HCT116 (cell line): ENCODE measurements at regions not wholly inside any gene's neighbourhood (a gene's known extent, or its start where the extent isn't known, plus 50 kb on each side); places are given as distances from the start of the nearest gene placed in this dataset.

ENCODE experiments used
- ATAC-seq: fragments of 200-7000 bp; cut with Tn5 transposase; 2 replicates; pipeline ENCODE4 v1.9.1; 2020; ENCODE audit warnings: mild to moderate bottlenecking, moderate library complexity
- BruUV-seq: library from RNA; stranded (reverse); fragments of 400-500 nt; replicated peaks from 2 replicates; lab custom pipeline; 2021; lab: Mats Ljungman, UMichigan
- CTCF ChIA-PET: fragments of 300-600 bp; sonication (Branson Sonifier 250); formaldehyde crosslinking; loops from one replicate; lab custom pipeline; 2021; ENCODE audit warnings: antibody characterized with exemption; lab: Charles Lee
- POLR2A ChIA-PET: fragments of 300-600, 350-600 bp; sonication (Branson Sonifier 250); formaldehyde crosslinking; loops from one replicate; lab custom pipeline; 2021; ENCODE audit warnings: antibody characterized with exemption; lab: Charles Lee
- RAD21 ChIA-PET, 2 experiments: fragments of 300-600 bp; sonication (Branson Sonifier 250); formaldehyde crosslinking; loops; one replicate each; lab custom pipeline; 2023; ENCODE audit warnings: low total read pairs in 2 of 2; ENCODE audit not compliant: uncharacterized antibody in 2 of 2, unreplicated experiment in 2 of 2, low non-redundant PET in 1 of 2; lab: Charles Lee
- DNase-seq: peaks from one replicate; pipeline ENCODE4 v3.0.0-alpha.2; 2010; ENCODE audit warnings: low read depth, low spot score
- H2AFZ ChIP-seq: fragments of 200-600 bp; shearing (Covaris generic), sonication (generic); 2 replicates; pipeline ENCODE4 v1.6.1; 2017; ENCODE audit warnings: low read depth, mixed run types, mixed read lengths, antibody characterized with exemption, low read length; ENCODE audit not compliant: poor library complexity, severe bottlenecking
- H3K27ac ChIP-seq: 2 replicates; pipeline ENCODE4 v1.5.1; 2012; ENCODE audit warnings: low read depth, low read length
- H3K27me3 ChIP-seq: fragments of 200-600 bp; sonication (generic); 2 replicates; pipeline ENCODE4 v1.6.1; 2016; ENCODE audit warnings: mixed run types, low read length, mixed read lengths; ENCODE audit not compliant: insufficient read depth
- H3K36me3 ChIP-seq, 2 experiments: fragments of 200-500 bp in 1 of 2; fragments of 200-600 bp in 1 of 2; sonication (Bioruptor generic) in 1 of 2; sonication (generic) in 1 of 2; 2 replicates each; pipeline versions ENCODE4 v1.5.1 to v1.6.1; 2014 to 2016; ENCODE audit warnings: low read length in 2 of 2, inconsistent platforms in 1 of 2, mixed read lengths in 1 of 2, mixed run types in 1 of 2; ENCODE audit not compliant: insufficient read depth in 2 of 2, control insufficient read depth in 1 of 2
- H3K4me1 ChIP-seq, 2 experiments: fragments of 200-600 bp in 1 of 2; sonication (generic) in 1 of 2; 2 replicates each; pipeline versions ENCODE4 v1.5.1 to v1.6.1; 2012 to 2017; ENCODE audit warnings: low read length in 2 of 2, inconsistent platforms in 1 of 2, mild to moderate bottlenecking in 1 of 2, mixed read lengths in 1 of 2, mixed run types in 1 of 2, moderate library complexity in 1 of 2; ENCODE audit not compliant: insufficient read depth in 2 of 2, control insufficient read depth in 1 of 2
- H3K4me2 ChIP-seq: fragments of 200-600 bp; sonication (generic); 2 replicates; pipeline ENCODE4 v1.6.1; 2017; ENCODE audit warnings: mixed run types, low read length, mixed read lengths
- H3K4me3 ChIP-seq, 2 experiments: fragments of 200-600 bp in 1 of 2; sonication (generic) in 1 of 2; replicated peaks in 1 of 2; 2 replicates each; pipeline ENCODE4 v1.5.1; 2011 to 2016; ENCODE audit warnings: low read length in 2 of 2, control low read depth in 1 of 2, low read depth in 1 of 2, mild to moderate bottlenecking in 1 of 2, mixed read lengths in 1 of 2, mixed run types in 1 of 2
- H3K79me2 ChIP-seq: fragments of 200-600 bp; sonication (generic); 2 replicates; pipeline ENCODE4 v1.6.1; 2017; ENCODE audit warnings: mild to moderate bottlenecking, mixed run types, low read length, moderate library complexity, mixed read lengths; ENCODE audit not compliant: insufficient read depth
- H3K9ac ChIP-seq: fragments of 200-600 bp; sonication (generic); 2 replicates; pipeline ENCODE4 v1.6.1; 2016; ENCODE audit warnings: low read length, mixed read lengths
- H3K9me2 ChIP-seq: fragments of 200-600 bp; sonication (generic), shearing (Covaris generic); 2 replicates; pipeline ENCODE4 v1.6.1; 2017; ENCODE audit warnings: mixed run types, mild to moderate bottlenecking, moderate library complexity; ENCODE audit not compliant: insufficient read depth
- H3K9me3 ChIP-seq, 2 experiments: fragments of 200-500 bp in 1 of 2; fragments of 200-600 bp in 1 of 2; sonication (Bioruptor generic) in 1 of 2; sonication (generic) in 1 of 2; 2 replicates each; pipeline ENCODE4 v1.6.1; 2014 to 2017; ENCODE audit warnings: low read length in 2 of 2, mixed read lengths in 2 of 2, inconsistent platforms in 1 of 2, low read depth in 1 of 2, mild to moderate bottlenecking in 1 of 2, mixed run types in 1 of 2, moderate library complexity in 1 of 2; ENCODE audit not compliant: control insufficient read depth in 1 of 2, insufficient read depth in 1 of 2
- H4K20me1 ChIP-seq: fragments of 200-600 bp; sonication (generic), shearing (Covaris generic); 2 replicates; pipeline ENCODE4 v1.6.1; 2017; ENCODE audit warnings: mixed run types, mild to moderate bottlenecking, moderate library complexity; ENCODE audit not compliant: insufficient read depth
- CEBPB ChIP-seq: IDR thresholded peaks from 2 replicates; pipeline ENCODE4 v1.6.1; 2012; ENCODE audit warnings: low read depth
- EGR1 ChIP-seq: IDR thresholded peaks from 2 replicates; pipeline ENCODE4 v1.6.1; 2012; ENCODE audit warnings: low read depth
- ELF1 ChIP-seq: IDR thresholded peaks from 2 replicates; pipeline ENCODE4 v1.6.1; 2012; ENCODE audit warnings: low read depth, borderline replicate concordance
- EZH2 ChIP-seq: fragments of 200-600 bp; sonication (generic); IDR thresholded peaks from 2 replicates; pipeline ENCODE4 v1.6.1; 2017; ENCODE audit warnings: antibody characterized with exemption, mixed run types
- EZH2phosphoT487 ChIP-seq: fragments of 200-600 bp; IDR thresholded peaks from 2 replicates; pipeline ENCODE4 v1.6.1; 2018; ENCODE audit warnings: antibody characterized with exemption, borderline replicate concordance
- FOSL1 ChIP-seq: IDR thresholded peaks from 2 replicates; pipeline ENCODE4 v1.6.1; 2012; ENCODE audit warnings: low read depth
- JUND ChIP-seq: IDR thresholded peaks from 2 replicates; pipeline ENCODE4 v1.6.1; 2012
- POLR2A ChIP-seq: IDR thresholded peaks from 2 replicates; pipeline ENCODE4 v1.7.0; 2011; ENCODE audit warnings: borderline replicate concordance; ENCODE audit not compliant: insufficient read depth, insufficient read length; ENCODE audit errors: extremely low read depth
- POLR2AphosphoS5 ChIP-seq: IDR thresholded peaks from 2 replicates; pipeline ENCODE4 v1.6.1; 2011; ENCODE audit warnings: mild to moderate bottlenecking, low read depth, low read length, moderate library complexity
- RAD21 ChIP-seq: IDR thresholded peaks from 2 replicates; pipeline ENCODE4 v1.6.1; 2012; ENCODE audit warnings: low read depth, mild to moderate bottlenecking
- SIN3A ChIP-seq: IDR thresholded peaks from 2 replicates; pipeline ENCODE4 v1.6.1; 2012; ENCODE audit warnings: low read depth
- SP1 ChIP-seq: IDR thresholded peaks from 2 replicates; pipeline ENCODE4 v1.6.1; 2012; ENCODE audit warnings: low read depth
- TCF7L2 ChIP-seq: IDR thresholded peaks from 2 replicates; pipeline ENCODE4 v1.7.0; 2011; ENCODE audit warnings: borderline replicate concordance, inconsistent platforms; ENCODE audit not compliant: insufficient read depth, insufficient read length; ENCODE audit errors: extremely low read depth
- YY1 ChIP-seq: IDR thresholded peaks from 2 replicates; pipeline ENCODE4 v1.6.1; 2011; ENCODE audit warnings: low read length, low read depth, moderate library complexity, mild to moderate bottlenecking; ENCODE audit not compliant: insufficient replicate concordance; ENCODE audit errors: extremely low read depth
- ZFX ChIP-seq: fragments of 450-650 bp; IDR thresholded peaks from 2 replicates; pipeline ENCODE4 v1.6.1; 2017
- intact Hi-C: fragments of 100-400 bp; cut with micrococcal nuclease; formaldehyde crosslinking; loops from 2 replicates; pipeline ENCODE4 v1.10.0; 2022
- TF ChIP-seq, protein P1 (sequence below): IDR thresholded peaks from 2 replicates; pipeline ENCODE4 v1.6.1; 2012
- TF ChIP-seq, protein P2 (sequence below): IDR thresholded peaks from 2 replicates; pipeline ENCODE4 v1.6.1; 2011; ENCODE audit warnings: mild to moderate bottlenecking, low read length, moderate library complexity; ENCODE audit not compliant: insufficient replicate concordance; ENCODE audit errors: extremely low read depth

DNA sequence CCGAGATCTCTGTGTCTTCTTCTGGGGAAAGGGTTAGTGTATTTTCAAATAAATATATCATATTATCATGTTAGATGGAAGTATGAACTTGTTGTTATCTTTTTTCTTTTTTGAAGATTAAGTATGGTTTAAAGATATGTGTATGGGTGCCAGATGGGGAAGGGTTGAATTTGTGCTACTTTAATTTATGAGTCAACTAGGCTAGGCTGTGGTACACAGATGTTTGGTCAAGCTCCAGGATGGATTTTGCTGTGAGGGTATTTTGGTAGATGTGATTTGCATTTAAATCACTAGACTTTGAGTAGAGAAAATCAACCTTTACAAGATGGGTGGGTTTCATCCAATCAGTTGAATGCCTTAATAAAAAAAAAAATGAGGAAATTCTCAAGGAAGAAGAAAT, 886.6 kb upstream of the ADGRB3 start (continued):
- TF ChIP-seq, protein P1, sequence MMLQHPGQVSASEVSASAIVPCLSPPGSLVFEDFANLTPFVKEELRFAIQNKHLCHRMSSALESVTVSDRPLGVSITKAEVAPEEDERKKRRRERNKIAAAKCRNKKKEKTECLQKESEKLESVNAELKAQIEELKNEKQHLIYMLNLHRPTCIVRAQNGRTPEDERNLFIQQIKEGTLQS, result no peak
- TF ChIP-seq TCF7L2, result no peak
- TF ChIP-seq CEBPB, result no peak
- TF ChIP-seq POLR2AphosphoS5, result no peak

DNA sequence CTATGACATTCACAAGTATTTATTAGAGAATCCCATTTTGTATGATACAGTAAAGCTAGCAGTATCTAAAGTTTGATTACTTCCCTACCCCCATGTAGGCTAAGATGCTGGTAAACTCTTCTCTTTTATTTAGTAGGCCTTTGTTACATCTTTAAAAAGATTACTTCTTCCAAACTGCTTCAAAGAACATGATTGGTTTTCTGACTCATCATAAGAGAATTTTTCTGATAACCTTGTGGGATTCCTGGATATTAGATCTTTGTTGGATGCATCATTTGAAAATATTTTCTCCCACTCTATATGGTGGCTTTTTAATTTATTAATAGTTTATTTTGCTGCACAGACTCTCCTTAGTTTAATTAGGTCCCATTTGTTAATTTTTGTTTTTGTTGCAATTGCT, 898.3 kb upstream of the ADGRB3 start:
- ChIA-PET CTCF (no interaction called here), RAD21 (no interaction called here), POLR2A (no interaction called here)
- H3K4me3 ChIP-seq, result no peak overlapping the region
- H3K79me2 ChIP-seq, result no peaks in the 10 kb centered on the region
- H2AFZ ChIP-seq, result no peak overlapping the region
- ATAC-seq (no peak), DNase-seq (no peak)
- TF ChIP-seq POLR2A (no peak), SP1 (no peak), SIN3A (no peak)
- H4K20me1 ChIP-seq, result no peaks in the 10 kb centered on the region
- H3K27me3 ChIP-seq, result no peaks in the 10 kb centered on the region
- no peaks in the 10 kb centered on the region for H3K9me2 ChIP-seq
- H3K4me1 ChIP-seq, result no peaks in the 10 kb centered on the region
- no peak overlapping the region for H3K27ac ChIP-seq
- intact Hi-C loops, result no loop called here
- no peak overlapping the region for H3K4me2 ChIP-seq
- no peaks in the 10 kb centered on the region for H3K36me3 ChIP-seq
- H3K9me3 ChIP-seq, result peaks cover 4 to 7% of the 10 kb centered on the region in 2 experiments; a peak in 2 of 4 replicates
- no TSS peak for BruUV-seq
- H3K9ac ChIP-seq, result no peak overlapping the region

DNA sequence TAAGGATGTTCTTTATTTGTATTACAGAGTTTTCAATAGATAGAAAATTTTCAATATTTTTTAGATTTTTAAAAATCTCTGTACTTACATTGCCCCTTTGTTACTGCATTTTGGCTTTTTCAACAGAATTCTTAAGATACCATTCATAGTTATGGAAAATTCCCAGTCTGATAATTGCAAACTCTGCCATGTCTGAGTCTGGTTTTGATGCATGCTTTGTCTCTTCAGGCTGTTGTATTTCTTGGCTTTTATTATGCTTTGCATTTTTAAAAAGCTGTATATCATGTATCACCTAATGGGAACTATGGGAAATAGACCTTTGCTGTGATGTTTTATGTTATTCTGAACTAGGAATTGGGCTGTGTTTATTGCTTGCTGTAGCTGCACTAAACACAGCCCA, 898.9 kb upstream of the ADGRB3 start:
- Histone ChIP-seq H3K4me1 (no peaks in the 10 kb centered on the region), H3K4me3 (no peak overlapping the region), H3K4me2 (no peak overlapping the region), H3K9me3 (peaks cover 0 to 7% of the 10 kb centered on the region in 2 experiments; a peak in 2 of 4 replicates), H3K27ac (no peak overlapping the region)
- ChIA-PET POLR2A (no interaction called here), RAD21 (no interaction called here)
- no peak for DNase-seq
- TF ChIP-seq EZH2 (no peak), YY1 (no peak), ZFX (no peak), RAD21 (no peak), JUND (no peak), EZH2phosphoT487 (no peak), FOSL1 (no peak), SIN3A (no peak), CEBPB (no peak), TCF7L2 (no peak), POLR2AphosphoS5 (no peak), EGR1 (no peak), ELF1 (no peak)
- TF ChIP-seq, protein P2, sequence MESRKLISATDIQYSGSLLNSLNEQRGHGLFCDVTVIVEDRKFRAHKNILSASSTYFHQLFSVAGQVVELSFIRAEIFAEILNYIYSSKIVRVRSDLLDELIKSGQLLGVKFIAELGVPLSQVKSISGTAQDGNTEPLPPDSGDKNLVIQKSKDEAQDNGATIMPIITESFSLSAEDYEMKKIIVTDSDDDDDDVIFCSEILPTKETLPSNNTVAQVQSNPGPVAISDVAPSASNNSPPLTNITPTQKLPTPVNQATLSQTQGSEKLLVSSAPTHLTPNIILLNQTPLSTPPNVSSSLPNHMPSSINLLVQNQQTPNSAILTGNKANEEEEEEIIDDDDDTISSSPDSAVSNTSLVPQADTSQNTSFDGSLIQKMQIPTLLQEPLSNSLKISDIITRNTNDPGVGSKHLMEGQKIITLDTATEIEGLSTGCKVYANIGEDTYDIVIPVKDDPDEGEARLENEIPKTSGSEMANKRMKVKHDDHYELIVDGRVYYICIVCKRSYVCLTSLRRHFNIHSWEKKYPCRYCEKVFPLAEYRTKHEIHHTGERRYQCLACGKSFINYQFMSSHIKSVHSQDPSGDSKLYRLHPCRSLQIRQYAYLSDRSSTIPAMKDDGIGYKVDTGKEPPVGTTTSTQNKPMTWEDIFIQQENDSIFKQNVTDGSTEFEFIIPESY, result no peak
- TF ChIP-seq, all 23 proteins: peak for 0
- no peak overlapping the region for H3K9ac ChIP-seq
- no peaks in the 10 kb centered on the region for H3K9me2 ChIP-seq
- no peaks in the 10 kb centered on the region for H4K20me1 ChIP-seq
- CTCF ChIA-PET, result no interaction called here
- intact Hi-C loops, result no loop called here
- H3K79me2 ChIP-seq, result no peaks in the 10 kb centered on the region
- no TSS peak for BruUV-seq
- H3K36me3 ChIP-seq, result no peaks in the 10 kb centered on the region
- ATAC-seq, result no peak
- no peak overlapping the region for H2AFZ ChIP-seq
- H3K27me3 ChIP-seq, result no peaks in the 10 kb centered on the region
